ENCODE measurements at regions not wholly inside any gene's neighbourhood (a gene's known extent, or its start where the extent isn't known, plus 50 kb on each side); places are given as distances from the start of the nearest gene placed in this dataset.

DNA sequence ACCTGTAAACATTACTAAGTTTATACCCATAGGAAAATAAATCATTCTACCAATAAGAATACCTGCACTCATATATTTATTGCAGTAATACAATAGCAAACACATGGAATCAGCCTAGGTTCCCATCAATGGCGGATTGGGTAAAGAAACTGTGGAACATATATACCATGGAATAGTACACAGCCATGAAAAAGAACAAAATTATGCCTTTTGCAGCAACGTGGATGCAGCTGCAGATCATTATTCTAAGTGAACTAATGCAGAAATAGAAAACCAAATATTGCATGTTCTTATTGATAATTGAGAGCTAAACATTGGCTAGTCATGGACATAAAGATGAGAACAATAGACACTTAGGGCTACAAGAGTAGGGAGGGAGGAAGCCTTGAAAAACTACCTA is 667.4 kb upstream of the WWC1 start:
- DNase-seq (ENCODE audit: low spot score): no peak
- H3K27me3 ChIP-seq: no peaks in the 10 kb centered on the region
- H3K4me1 ChIP-seq: no peaks in the 10 kb centered on the region
- H3K36me3 ChIP-seq: no peaks in the 10 kb centered on the region
- no peak overlapping the region for H3K27ac ChIP-seq
- peaks cover 0 to 3% of the 10 kb centered on the region in 2 donors for H3K9me3 ChIP-seq
- TF ChIP-seq, protein P1, sequence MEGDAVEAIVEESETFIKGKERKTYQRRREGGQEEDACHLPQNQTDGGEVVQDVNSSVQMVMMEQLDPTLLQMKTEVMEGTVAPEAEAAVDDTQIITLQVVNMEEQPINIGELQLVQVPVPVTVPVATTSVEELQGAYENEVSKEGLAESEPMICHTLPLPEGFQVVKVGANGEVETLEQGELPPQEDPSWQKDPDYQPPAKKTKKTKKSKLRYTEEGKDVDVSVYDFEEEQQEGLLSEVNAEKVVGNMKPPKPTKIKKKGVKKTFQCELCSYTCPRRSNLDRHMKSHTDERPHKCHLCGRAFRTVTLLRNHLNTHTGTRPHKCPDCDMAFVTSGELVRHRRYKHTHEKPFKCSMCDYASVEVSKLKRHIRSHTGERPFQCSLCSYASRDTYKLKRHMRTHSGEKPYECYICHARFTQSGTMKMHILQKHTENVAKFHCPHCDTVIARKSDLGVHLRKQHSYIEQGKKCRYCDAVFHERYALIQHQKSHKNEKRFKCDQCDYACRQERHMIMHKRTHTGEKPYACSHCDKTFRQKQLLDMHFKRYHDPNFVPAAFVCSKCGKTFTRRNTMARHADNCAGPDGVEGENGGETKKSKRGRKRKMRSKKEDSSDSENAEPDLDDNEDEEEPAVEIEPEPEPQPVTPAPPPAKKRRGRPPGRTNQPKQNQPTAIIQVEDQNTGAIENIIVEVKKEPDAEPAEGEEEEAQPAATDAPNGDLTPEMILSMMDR (IDR thresholded peaks at IDR 0.05): no peak
- no peak overlapping the region for H3K4me3 ChIP-seq

DNA sequence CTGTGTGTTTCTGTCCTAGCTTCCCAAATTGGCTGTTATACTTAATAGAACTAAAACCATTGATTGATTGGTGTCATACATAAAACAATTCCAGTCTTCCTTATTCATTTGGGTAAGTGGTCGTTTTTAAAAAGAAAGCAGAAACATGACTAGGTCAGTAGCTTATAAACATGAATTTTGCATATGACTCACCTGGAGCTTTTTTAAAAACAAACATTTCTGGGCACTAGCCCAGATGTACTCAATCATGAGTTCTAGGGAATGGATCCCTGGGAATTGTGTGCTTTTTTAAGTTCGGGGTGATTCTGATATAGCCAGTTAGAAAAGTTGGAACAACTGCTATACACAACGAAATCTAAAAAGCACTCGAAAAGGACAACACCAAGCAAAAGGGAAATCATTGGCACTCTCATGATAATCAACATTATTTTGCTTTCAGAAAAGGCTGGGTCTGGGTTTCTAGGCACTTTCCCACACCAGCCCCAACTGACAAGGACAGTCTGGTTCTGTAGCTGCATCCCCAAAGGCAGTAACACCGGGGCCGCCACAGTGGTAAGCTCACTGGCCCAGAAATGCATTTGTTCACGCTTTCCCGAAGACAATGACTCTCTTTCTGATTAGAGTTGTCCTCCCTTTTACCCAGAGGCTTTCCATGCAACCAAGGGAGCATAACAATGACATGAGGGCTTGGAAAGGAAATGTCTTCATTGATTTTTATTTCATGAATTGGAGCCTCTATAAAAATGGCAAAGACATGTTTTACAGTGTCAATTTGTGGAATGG is 664.9 kb upstream of the WWC1 start:
- Histone ChIP-seq H3K27me3 (no peaks in the 10 kb centered on the region), H3K4me3 (no peak overlapping the region), H3K9me3 (peaks cover 0 to 3% of the 10 kb centered on the region in 2 donors), H3K36me3 (no peaks in the 10 kb centered on the region), H3K27ac (no peak overlapping the region), H3K4me1 (no peaks in the 10 kb centered on the region)
- DNase-seq (ENCODE audit: low spot score): no peak
- TF ChIP-seq, protein P1 (IDR thresholded peaks at IDR 0.05): no peak

DNA sequence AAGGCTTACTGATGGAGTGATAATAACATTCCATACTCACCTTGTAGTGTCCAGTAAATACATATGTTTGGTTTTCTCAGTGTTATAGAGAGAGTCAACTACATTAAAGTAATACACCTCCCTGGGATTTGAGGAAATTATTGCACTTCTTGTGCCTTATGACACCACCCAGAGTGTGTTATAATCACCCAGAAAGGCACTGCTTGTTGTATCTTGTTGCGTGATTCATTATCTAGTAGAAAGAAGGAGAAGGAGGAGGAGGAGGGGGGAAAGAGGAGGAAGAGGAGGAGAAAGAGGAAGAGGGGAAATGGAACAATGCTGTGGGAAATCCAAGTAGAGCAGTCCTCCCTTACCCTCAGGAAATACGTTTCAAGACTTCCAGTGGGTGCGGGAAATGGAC is 661.8 kb upstream of the WWC1 start:
- TF ChIP-seq, protein P1 (IDR thresholded peaks at IDR 0.05): no peak
- Histone ChIP-seq H3K4me1 (no peaks in the 10 kb centered on the region), H3K27me3 (no peaks in the 10 kb centered on the region), H3K36me3 (no peaks in the 10 kb centered on the region), H3K4me3 (no peak overlapping the region), H3K9me3 (no peaks in the 10 kb centered on the region), H3K27ac (no peak overlapping the region)
- no peak for DNase-seq (ENCODE audit: low spot score)

DNA sequence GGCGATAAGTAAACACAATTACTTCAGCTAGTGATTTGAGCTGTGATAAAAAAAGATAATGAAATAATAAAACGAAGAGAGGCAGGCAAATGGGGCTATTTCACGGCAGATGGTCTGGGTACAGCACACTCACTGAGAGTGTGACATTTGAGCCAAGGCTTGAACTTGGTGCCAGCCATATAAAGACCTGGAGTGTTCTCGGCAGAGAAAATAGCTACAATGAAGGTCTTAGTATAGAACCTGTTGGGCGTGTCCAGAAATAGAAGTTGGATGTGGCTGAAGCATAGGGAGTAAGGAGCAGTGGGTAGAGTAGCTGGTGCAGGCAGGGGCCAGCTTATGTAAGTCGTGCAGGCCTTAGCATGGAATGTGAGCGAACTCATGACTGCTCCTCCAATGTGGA is 660.3 kb upstream of the WWC1 start:
- H3K27ac ChIP-seq: no peak overlapping the region
- no peaks in the 10 kb centered on the region for H3K4me1 ChIP-seq
- DNase-seq (ENCODE audit: low spot score): no peak
- H3K27me3 ChIP-seq: no peaks in the 10 kb centered on the region
- TF ChIP-seq, protein P1 (IDR thresholded peaks at IDR 0.05): no peak
- H3K36me3 ChIP-seq: no peaks in the 10 kb centered on the region
- H3K4me3 ChIP-seq: no peak overlapping the region
- H3K9me3 ChIP-seq: no peaks in the 10 kb centered on the region

DNA sequence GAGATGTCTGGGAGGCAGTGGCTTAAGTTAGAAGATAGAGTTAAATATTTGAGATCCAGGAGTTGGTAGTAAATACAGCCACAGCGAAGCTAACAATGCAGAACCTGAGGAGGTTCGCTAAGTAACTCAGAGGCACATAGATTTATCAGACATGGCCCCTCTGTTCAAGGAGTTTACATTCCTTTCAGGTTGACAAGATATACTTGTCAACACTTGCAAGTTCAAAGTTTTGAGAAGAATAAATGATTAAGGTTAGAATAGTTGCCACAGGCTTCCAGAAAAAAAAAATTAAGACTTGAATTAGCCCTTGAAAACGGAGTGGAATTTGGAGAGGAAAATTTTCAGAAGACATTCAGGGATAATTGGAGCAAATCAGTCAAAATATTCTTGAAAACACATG is 658.3 kb upstream of the WWC1 start:
- Histone ChIP-seq H3K36me3 (no peaks in the 10 kb centered on the region), H3K4me1 (no peaks in the 10 kb centered on the region), H3K27ac (no peak overlapping the region), H3K9me3 (no peaks in the 10 kb centered on the region), H3K27me3 (no peaks in the 10 kb centered on the region), H3K4me3 (no peak overlapping the region)
- DNase-seq (ENCODE audit: low spot score): no peak
- TF ChIP-seq, protein P1 (IDR thresholded peaks at IDR 0.05): no peak

DNA sequence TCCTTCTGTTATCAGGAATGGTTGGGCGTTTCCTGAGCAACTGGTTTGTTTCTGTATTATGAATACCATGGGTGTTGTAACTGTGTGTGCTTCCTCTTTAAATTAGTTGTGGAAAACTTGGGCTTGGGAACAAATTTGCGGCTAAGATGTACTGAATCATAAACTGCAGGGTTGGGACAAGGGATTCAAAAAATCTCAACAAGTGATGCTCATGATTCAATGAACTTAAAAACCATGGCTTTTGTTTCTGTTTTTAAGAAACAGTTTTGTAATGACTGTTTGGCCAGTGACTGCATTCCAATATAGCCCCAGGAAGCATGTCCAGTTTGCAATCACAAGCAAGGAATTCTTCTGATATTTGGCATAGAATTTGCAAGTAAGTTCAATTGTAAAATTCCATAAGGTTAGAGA is 657.5 kb upstream of the WWC1 start:
- DNase-seq (ENCODE audit: low spot score): no peak
- TF ChIP-seq, protein P1 (IDR thresholded peaks at IDR 0.05): no peak

More for the DNA sequence above, 657.5 kb upstream of the WWC1 start:
- Histone ChIP-seq H3K27me3 (no peaks in the 10 kb centered on the region), H3K27ac (no peak overlapping the region), H3K9me3 (no peaks in the 10 kb centered on the region), H3K4me3 (no peak overlapping the region), H3K36me3 (no peaks in the 10 kb centered on the region), H3K4me1 (no peaks in the 10 kb centered on the region)
